Fibroblast of the conjunctiva (primary cell): ENCODE measurements at regions not wholly inside any gene's neighbourhood (a gene's known extent, or its start where the extent isn't known, plus 50 kb on each side); places are given as distances from the start of the nearest gene placed in this dataset.
"Not testable (repeated sequence)": the region's sequence is repeated elsewhere in the genome, so short reads cannot be mapped to it uniquely, and the experiment has no call there.

ENCODE experiments used
- DNase-seq: peaks from one replicate; pipeline ENCODE4 v3.0.0-alpha.2; 2010; ENCODE audit warnings: low read depth

DNA sequence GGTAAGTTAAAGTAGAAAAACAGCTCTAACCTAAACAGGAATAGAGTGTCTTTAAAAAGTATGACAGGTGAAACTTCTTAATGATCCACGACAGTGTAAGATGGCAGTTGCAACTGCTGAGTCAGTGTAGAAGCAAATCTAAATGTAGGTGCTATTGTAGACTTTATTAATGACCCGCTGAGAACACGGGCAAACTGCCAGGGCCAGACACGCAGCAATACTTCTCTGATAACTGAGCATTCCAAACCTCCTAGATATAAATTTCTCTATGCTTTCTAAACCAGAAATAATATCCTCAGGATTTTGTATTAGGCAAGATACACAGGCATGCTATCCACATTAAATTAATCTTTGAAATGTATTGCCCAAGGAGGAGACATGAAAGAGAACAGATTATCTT is 1076.4 kb downstream of the HACE1 start:
- no peak for DNase-seq

- no peak for DNase-seq
Observed at GRCh38 chr6:103769431-103769830, 1090.3 kb downstream of the HACE1 start.

DNA sequence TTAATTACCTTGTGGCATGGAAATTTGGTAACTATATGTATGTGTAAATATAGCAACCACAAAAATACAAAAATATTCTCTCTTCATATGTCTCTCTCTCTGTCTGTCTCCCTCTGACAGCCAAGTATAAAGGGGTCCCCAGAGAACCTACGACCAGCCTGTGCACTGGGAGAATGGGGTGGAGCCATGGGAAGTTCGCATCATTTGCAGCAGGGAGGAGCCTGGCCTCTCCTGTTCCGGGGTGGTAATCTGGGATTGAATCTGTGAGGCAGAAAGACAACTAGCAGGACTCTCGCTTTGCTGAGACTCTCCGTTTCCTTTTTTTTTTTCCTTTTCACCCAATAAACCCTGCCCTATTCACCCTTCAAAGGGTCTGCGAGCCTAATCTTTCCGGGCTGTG is 1109.1 kb downstream of the HACE1 start:
- no peak for DNase-seq

GRCh38 chr6:103734016-103734415 is 1125.7 kb downstream of the HACE1 start:
- no peak for DNase-seq

- no peak for DNase-seq
Observed at GRCh38 chr6:103729658-103730057, 1130.1 kb downstream of the HACE1 start.

DNA sequence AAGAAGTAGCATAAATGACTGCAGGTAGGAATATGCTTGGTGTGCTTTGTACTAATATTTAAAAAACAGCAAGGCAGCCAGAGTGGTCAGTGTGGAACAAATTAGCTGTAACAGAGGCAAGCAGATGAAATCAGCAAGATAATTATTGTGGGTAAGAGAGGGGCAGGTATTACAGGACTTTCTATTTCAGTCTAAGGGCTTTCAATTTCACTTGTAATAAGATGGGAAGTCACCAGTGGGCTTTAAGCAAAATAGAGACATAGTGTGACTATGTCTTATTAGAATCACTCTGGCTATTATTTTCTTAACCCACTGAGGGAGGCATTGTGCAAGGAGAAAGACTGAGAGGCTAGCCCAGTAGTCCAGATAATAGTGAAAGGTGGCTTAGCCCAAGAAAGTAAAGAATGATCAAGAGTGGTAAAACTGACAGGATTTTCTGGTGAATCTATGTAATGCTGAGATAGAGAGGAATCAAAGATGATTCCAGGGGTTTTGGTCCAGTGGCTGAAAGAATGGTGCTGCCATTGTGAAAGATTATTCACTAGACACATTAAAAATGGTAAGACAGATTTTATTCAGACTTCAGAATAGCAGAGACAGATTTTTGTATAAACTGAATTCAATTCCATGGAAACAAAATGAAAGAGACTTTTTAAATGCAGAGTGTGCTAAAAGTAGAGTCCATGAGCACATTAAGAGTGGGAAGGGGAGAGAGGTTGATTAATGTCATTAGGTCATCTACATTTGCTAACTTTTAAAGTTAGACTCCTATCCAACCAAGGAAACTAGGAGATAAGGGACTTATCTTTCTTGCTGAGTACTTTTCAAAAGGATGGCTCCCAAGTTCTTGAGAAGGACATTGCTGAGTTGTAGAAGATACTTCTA is 1136.0 kb downstream of the HACE1 start:
- no peak for DNase-seq

DNA sequence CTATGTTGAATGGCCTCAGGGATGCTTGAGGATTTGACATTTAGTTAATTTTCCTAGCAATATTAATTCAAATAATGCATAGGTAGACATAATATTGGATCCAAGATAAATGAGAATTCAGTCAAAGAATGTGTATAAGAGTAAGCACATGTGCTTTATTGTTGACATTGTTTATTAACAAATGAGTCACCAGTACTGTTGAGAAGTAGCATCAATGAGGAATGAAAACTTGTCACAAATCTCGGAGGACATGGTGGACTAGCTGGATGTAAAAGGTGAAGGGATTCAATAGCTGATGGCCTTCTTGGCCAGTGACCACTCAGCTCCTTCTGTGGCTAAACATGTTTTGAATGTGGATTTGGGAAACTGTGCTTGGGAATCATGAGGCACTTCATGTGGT is 1137.0 kb downstream of the HACE1 start:
- DNase-seq: no peak

- DNase-seq: no peak
Observed at GRCh38 chr6:103721923-103722322, 1137.8 kb downstream of the HACE1 start.

GRCh38 chr6:103720393-103720792 is 1139.3 kb downstream of the HACE1 start:
- DNase-seq: no peak

GRCh38 chr6:103719545-103719944 is 1140.2 kb downstream of the HACE1 start:
- no peak for DNase-seq

GRCh38 chr6:103715269-103715668 is 1144.5 kb downstream of the HACE1 start:
- DNase-seq: no peak

DNA sequence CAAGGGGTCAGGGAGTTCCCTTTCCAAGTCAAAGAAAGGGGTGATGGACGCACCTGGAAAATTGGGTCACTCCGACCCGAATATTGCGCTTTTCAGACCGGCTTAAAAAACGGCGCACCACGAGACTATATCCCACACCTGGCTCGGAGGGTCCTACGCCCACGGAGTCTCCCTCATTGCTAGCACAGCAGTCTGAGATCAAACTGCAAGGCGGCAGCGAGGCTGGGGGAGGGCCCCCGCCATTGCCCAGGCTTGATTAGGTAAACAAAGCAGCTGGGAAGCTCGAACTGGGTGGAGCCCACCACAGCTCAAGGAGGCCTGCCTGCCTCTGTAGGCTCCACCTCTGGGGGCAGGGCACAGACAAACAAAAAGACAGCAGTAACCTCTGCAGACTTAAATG is 1150.5 kb downstream of the HACE1 start:
- not testable (repeated sequence) for DNase-seq

DNA sequence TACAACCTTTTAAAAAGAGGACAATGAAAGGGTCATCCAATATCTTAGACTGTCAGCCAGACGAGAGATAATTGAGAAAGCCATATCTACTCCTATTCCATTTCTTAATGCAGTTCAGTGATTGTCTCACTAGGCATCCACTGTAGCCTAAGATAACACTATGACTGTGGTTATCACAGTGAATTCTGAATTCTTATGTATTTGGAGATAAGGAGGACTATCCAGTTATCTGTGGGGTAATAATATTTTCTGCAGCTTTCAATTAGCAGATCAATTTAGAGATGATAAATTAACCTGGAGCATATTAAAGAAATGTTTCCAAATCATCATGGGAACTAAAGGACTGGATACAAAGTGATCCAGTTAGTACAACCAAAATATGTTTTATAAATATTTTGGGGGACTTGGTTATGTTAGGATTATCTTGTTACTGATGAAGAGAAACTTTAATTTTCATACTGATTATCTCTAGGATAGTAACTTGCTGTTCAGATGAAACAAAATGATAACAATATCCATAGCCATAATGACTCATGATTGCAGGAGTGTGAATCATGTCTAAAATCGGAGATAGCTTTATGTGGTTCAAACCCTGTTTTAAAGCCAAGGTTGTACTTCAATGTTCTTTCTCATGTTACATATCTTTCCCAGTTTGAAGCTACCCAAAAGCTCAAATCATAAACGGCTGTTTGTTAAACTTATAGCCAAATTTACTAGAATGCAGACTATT is 1152.0 kb downstream of the HACE1 start:
- no peak for DNase-seq

GRCh38 chr6:103699769-103700168 is 1160.0 kb downstream of the HACE1 start:
- no peak for DNase-seq

DNA sequence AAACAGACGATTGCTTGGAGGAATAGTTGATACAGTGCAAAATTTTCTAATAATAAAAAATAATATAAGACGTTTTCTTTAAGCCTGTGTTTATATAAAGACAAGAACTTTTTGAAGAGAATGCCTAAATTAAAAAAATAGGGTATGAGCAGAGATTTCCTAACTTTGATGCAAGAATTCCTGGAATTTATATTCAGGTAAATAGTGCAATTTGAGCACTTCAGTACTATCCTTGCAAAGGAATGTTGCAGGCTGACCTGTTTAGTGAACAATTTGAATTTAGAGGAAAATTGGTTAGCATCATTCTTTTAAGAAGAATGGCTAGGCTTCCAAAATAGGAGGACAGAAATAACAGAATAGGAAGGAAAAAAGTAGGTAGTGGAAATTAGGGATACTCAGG is 1172.3 kb downstream of the HACE1 start:
- DNase-seq: no peak

- no peak for DNase-seq
Observed at GRCh38 chr6:103680116-103680515, 1179.6 kb downstream of the HACE1 start.

DNA sequence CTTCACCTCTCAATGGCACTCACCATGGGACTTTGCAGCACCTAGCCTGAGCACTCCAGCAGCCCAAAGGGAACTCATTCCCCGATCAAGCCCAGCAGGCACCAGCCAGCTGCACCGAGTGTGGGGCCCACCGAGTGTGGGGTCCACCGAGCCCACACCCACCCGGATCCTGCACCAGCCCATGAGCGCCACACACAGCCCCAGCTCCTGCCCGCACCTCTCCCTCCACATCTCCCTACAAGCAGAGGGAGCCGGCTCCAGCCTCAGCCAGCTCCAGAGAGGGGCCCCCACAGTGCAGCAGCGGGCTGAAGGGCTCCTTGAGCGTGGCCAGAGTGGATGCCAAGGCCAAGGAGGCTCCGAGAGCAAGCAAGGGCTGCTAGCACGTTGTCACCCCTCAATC is 1182.4 kb downstream of the HACE1 start:
- no peak for DNase-seq

DNA sequence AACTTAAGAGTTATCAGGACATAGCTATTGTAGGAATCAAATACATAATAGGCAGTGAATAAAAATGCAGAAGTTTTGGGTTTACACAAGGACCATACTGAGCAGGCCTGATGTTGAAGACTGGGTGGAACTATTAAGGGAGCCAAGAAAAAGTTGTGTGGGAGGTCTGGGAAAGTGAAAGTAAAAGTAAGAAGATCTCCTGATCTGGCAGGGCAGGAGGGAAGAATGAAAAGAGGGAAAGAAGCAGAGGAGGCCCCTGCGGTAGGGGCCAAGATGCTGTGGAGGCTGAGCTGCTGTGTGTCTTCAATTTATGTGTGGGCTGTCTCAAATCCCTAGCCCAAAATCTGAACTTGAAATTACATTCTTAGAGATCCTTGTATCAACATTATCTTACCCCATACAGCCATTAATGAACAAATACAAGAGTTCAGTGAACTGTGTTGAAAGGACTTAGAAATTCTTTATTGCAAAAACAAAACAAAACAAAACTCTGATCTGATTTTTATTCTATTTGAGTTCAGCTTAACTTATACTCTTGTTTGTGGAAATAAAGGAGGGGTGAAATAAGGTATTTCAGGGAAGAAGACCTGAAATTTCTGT is 1183.8 kb downstream of the HACE1 start:
- no peak for DNase-seq

DNA sequence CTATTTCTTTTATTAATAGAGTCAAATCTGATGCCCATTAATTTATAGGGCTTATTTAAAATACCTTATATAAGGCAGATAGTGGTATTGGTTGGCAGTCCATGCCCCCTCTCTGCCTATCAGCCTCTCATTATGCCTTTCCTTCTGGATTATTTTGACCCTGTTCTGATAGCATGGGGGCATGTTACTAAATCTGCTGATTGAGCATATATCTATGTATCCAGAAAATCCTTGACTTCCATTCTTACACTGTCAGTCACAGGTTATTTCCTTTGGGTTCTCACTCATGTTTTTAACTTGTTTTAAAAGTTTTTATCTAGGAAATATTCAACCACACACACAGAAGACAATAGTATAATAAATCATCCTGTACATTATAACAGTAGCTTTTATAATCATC is 1184.9 kb downstream of the HACE1 start:
- DNase-seq: no peak

GRCh38 chr6:103672169-103672568 is 1187.5 kb downstream of the HACE1 start:
- no peak for DNase-seq

- DNase-seq: no peak
Observed at GRCh38 chr6:103629613-103630012, 1230.1 kb downstream of the HACE1 start.

GRCh38 chr6:103617642-103618041 is 1242.1 kb downstream of the HACE1 start:
- no peak for DNase-seq

- DNase-seq: no peak
Observed at GRCh38 chr6:103587722-103588121, 1272.0 kb downstream of the HACE1 start.
